DND-41 (cell line): ENCODE measurements at regions not wholly inside any gene's neighbourhood (a gene's known extent, or its start where the extent isn't known, plus 50 kb on each side); places are given as distances from the start of the nearest gene placed in this dataset.

Source experiments
- ATAC-seq: fragments of 200-7000 bp; cut with Tn5 transposase; 3 replicates; pipeline ENCODE4 v1.9.1; 2021; ENCODE audit warnings: low read depth; ENCODE audit not compliant: insufficient read depth
- DNase-seq: peaks from one replicate; pipeline ENCODE4 v3.0.0-alpha.2; 2020
- H2AFZ ChIP-seq: 2 replicates; pipeline ENCODE4 v1.6.0; 2012; ENCODE audit warnings: low read depth, low read length
- H3K27ac ChIP-seq: 2 replicates; pipeline ENCODE4 v1.5.1; 2012; ENCODE audit warnings: low read length, inconsistent platforms
- H3K27me3 ChIP-seq: fragments of 200-600 bp; sonication (generic); 2 replicates; pipeline ENCODE4 v1.6.0; 2012; ENCODE audit warnings: low read length, mild to moderate bottlenecking, inconsistent platforms; ENCODE audit not compliant: insufficient read depth, poor library complexity
- H3K36me3 ChIP-seq: 2 replicates; pipeline ENCODE4 v1.5.1; 2012; ENCODE audit warnings: low read length, inconsistent platforms; ENCODE audit not compliant: insufficient read depth
- H3K4me1 ChIP-seq: 2 replicates; pipeline ENCODE4 v1.5.1; 2012; ENCODE audit warnings: mild to moderate bottlenecking, low read length; ENCODE audit not compliant: insufficient read depth
- H3K4me2 ChIP-seq: 2 replicates; pipeline ENCODE4 v1.6.0; 2012; ENCODE audit warnings: mild to moderate bottlenecking, moderate library complexity, low read length, inconsistent platforms; ENCODE audit not compliant: insufficient read depth
- H3K4me3 ChIP-seq, 2 experiments: fragments of 200-600 bp in 1 of 2; shearing (Covaris generic) in 1 of 2; 2 replicates each; pipeline ENCODE4 v1.5.1; 2012 to 2016; ENCODE audit warnings: inconsistent platforms in 2 of 2, low read length in 2 of 2, mild to moderate bottlenecking in 2 of 2, low read depth in 1 of 2, moderate library complexity in 1 of 2
- H3K79me2 ChIP-seq: 2 replicates; pipeline ENCODE4 v1.6.0; 2012; ENCODE audit warnings: low read length, inconsistent platforms; ENCODE audit not compliant: insufficient read depth
- H3K9ac ChIP-seq: 2 replicates; pipeline ENCODE4 v1.6.0; 2012; ENCODE audit warnings: low read depth, mild to moderate bottlenecking, inconsistent platforms, low read length, moderate library complexity
- H3K9me3 ChIP-seq: 2 replicates; pipeline ENCODE4 v1.5.1; 2012; ENCODE audit warnings: low read length, moderate library complexity, mild to moderate bottlenecking, inconsistent platforms; ENCODE audit not compliant: insufficient read depth, severe bottlenecking
- H4K20me1 ChIP-seq: 2 replicates; pipeline ENCODE4 v1.6.0; 2012; ENCODE audit warnings: low read length; ENCODE audit not compliant: insufficient read depth
- EZH2 ChIP-seq: IDR thresholded peaks from 3 replicates; pipeline ENCODE4 v1.6.1; 2012; ENCODE audit warnings: borderline replicate concordance, low read depth, mild to moderate bottlenecking, moderate library complexity, low read length, inconsistent platforms; ENCODE audit not compliant: severe bottlenecking
- TF ChIP-seq, protein P1 (sequence below): IDR thresholded peaks from 2 replicates; pipeline ENCODE4 v1.5.1; 2012; ENCODE audit warnings: borderline replicate concordance, low read length, moderate library complexity, mild to moderate bottlenecking; ENCODE audit not compliant: poor library complexity, severe bottlenecking; ENCODE audit errors: extremely low read depth

DNA sequence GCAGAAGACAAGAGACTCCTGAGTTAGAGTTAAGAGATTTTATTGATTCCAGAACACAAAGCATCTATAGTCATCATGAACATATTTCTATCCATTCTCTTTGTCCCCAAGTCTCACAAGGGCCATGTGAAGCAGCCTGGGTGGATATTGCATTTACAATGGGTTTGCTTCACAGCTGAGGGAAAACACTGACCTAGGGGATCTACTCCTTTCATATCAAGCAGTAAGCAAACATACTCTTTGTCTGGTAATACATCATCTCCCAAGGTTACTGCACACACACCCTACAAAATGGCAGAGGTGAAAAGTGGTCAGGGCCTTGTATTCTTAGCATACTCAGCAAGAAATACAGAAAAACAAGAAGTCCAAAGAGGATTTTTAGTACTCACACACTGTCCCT is 267.7 kb upstream of the BCHE start:
- no peaks in the 10 kb centered on the region for H3K9me3 ChIP-seq
- DNase-seq (no peak), ATAC-seq (no peak)
- no peaks in the 10 kb centered on the region for H3K36me3 ChIP-seq
- H3K27ac ChIP-seq = no peak overlapping the region
- H3K9ac ChIP-seq = no peak overlapping the region
- H2AFZ ChIP-seq = no peak overlapping the region
- H3K27me3 ChIP-seq = no peaks in the 10 kb centered on the region
- no peak overlapping the region for H3K4me3 ChIP-seq
- no peaks in the 10 kb centered on the region for H4K20me1 ChIP-seq
- H3K4me1 ChIP-seq = no peaks in the 10 kb centered on the region
- TF ChIP-seq EZH2 = no peak
- TF ChIP-seq, protein P1, sequence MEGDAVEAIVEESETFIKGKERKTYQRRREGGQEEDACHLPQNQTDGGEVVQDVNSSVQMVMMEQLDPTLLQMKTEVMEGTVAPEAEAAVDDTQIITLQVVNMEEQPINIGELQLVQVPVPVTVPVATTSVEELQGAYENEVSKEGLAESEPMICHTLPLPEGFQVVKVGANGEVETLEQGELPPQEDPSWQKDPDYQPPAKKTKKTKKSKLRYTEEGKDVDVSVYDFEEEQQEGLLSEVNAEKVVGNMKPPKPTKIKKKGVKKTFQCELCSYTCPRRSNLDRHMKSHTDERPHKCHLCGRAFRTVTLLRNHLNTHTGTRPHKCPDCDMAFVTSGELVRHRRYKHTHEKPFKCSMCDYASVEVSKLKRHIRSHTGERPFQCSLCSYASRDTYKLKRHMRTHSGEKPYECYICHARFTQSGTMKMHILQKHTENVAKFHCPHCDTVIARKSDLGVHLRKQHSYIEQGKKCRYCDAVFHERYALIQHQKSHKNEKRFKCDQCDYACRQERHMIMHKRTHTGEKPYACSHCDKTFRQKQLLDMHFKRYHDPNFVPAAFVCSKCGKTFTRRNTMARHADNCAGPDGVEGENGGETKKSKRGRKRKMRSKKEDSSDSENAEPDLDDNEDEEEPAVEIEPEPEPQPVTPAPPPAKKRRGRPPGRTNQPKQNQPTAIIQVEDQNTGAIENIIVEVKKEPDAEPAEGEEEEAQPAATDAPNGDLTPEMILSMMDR = no peak
- H3K79me2 ChIP-seq = no peaks in the 10 kb centered on the region
- H3K4me2 ChIP-seq = no peak overlapping the region

DNA sequence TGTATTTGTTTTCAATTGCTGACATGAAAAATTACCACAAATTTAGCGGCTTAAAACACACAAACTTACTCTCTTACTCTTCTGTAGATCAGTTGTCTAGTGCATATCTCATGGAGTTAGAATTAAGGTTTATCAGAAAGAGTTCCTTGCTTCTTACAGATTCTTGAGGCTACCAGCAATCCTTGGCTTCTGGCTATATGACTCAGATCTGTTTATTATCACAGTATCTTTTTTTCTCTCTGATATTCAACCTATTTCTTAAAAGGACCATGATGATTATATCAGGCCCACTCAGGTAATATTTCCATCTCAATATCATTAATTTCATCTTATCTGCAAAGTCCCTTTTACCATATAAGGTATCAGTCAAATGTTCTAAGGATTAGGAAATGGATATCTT is 263.5 kb upstream of the BCHE start:
- no peaks in the 10 kb centered on the region for H4K20me1 ChIP-seq
- H2AFZ ChIP-seq = no peak overlapping the region
- no peak overlapping the region for H3K4me3 ChIP-seq
- H3K9me3 ChIP-seq = no peaks in the 10 kb centered on the region
- H3K79me2 ChIP-seq = no peaks in the 10 kb centered on the region
- ATAC-seq (no peak), DNase-seq (no peak)
- H3K4me2 ChIP-seq = no peak overlapping the region
- TF ChIP-seq, protein P1 = no peak
- no peak for TF ChIP-seq EZH2
- no peak overlapping the region for H3K9ac ChIP-seq
- no peaks in the 10 kb centered on the region for H3K4me1 ChIP-seq
- no peaks in the 10 kb centered on the region for H3K27me3 ChIP-seq
- H3K36me3 ChIP-seq = no peaks in the 10 kb centered on the region
- no peak overlapping the region for H3K27ac ChIP-seq

DNA sequence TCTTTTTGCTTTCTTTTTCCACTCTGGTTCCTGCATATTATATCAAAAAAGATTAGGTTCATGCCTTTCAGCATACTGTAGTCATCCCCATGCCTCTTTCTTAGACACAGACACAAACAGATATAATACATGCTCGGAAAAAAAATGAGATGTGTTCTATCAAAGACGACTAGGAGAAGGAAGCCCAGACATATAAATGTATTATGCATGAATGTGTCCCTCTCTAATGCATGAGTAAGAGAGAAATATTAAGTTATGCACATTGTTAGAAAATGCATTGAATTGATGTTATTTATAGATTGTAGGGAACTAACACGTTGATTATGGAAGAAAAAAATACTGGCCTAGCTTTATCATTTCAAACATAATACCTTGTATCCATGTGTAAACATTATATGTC is 252.4 kb upstream of the BCHE start:
- Histone ChIP-seq H3K36me3 (no peaks in the 10 kb centered on the region), H3K79me2 (no peaks in the 10 kb centered on the region), H4K20me1 (no peaks in the 10 kb centered on the region), H3K4me2 (no peak overlapping the region), H3K27ac (no peak overlapping the region), H3K4me1 (no peaks in the 10 kb centered on the region), H3K27me3 (no peaks in the 10 kb centered on the region), H2AFZ (no peak overlapping the region), H3K4me3 (no peak overlapping the region), H3K9me3 (no peaks in the 10 kb centered on the region), H3K9ac (no peak overlapping the region)
- DNase-seq = no peak
- ATAC-seq = no peak
- TF ChIP-seq, protein P1 = no peak
- no peak for TF ChIP-seq EZH2
